K562 (cell line): ENCODE measurements at regions not wholly inside any gene's neighbourhood (a gene's known extent, or its start where the extent isn't known, plus 50 kb on each side); places are given as distances from the start of the nearest gene placed in this dataset.

ENCODE experiments used
- ATAC-seq: fragments of 200-7000 bp; cut with Tn5 transposase; 3 replicates; pipeline ENCODE4 v1.9.1; 2020; ENCODE audit warnings: moderate library complexity
- BruUV-seq: library from RNA; stranded (reverse); fragments of 400-500 nt; replicated peaks from 2 replicates; lab custom pipeline; 2021; lab: Mats Ljungman, UMichigan
- CTCF ChIA-PET: fragments of 300-600 bp; formaldehyde crosslinking; extraction: SDS; loops from one replicate; lab custom pipeline; 2021; ENCODE audit warnings: low intra/inter-chr PET ratio; lab: Yijun Ruan, JAX
- POLR2A ChIA-PET: fragments of 300-600, 350-650 bp; sonication (Branson Sonifier 250); formaldehyde crosslinking; extraction: SDS; loops from one replicate; lab custom pipeline; 2021; ENCODE audit warnings: antibody characterized with exemption, inconsistent platforms; lab: Yijun Ruan, JAX
- DNase-seq, 4 experiments: peaks; one replicate each; pipeline versions ENCODE4 v3.0.0 to v3.0.0-alpha.2; 2011 to 2018; ENCODE audit warnings: low spot score in 3 of 4, mixed read lengths in 3 of 4; ENCODE audit errors: extremely low read depth in 1 of 4
- FAIRE-seq: peaks from 2 replicates; lab custom pipeline; 2011; peaks lifted over from hg19 to GRCh38; lab: Jason Lieb, UNC
- H2AFZ ChIP-seq: 2 replicates; pipeline ENCODE4 v1.6.0; 2011; ENCODE audit warnings: low read depth, low read length, control low read depth, inconsistent platforms
- H3K27ac ChIP-seq: fragments of 200-600 bp; 3 replicates; pipeline ENCODE4 v1.8.0; 2011; ENCODE audit warnings: low read depth, mild to moderate bottlenecking, control low read depth, inconsistent platforms, low read length, moderate library complexity, mixed read lengths; ENCODE audit errors: extremely low read depth
- H3K27me3 ChIP-seq, 2 experiments: fragments of 300-600 bp in 1 of 2; 2 replicates in 1 of 2; 3 replicates in 1 of 2; pipeline versions ENCODE4 v1.6.0 to v1.8.0; 2011; ENCODE audit warnings: inconsistent platforms in 2 of 2, low read length in 2 of 2, mild to moderate bottlenecking in 1 of 2, mixed read lengths in 1 of 2, moderate library complexity in 1 of 2; ENCODE audit not compliant: control insufficient read depth in 2 of 2, insufficient read depth in 2 of 2
- H3K36me3 ChIP-seq: fragments of 300-600 bp; 3 replicates; pipeline ENCODE4 v1.8.0; 2011; ENCODE audit warnings: mild to moderate bottlenecking, low read length, inconsistent platforms; ENCODE audit not compliant: control insufficient read depth, insufficient read depth
- H3K4me1 ChIP-seq, 2 experiments: fragments of 200-600 bp in 1 of 2; replicated peaks in 1 of 2; 2 replicates in 1 of 2; 3 replicates in 1 of 2; pipeline versions ENCODE4 v1.5.1 to v1.8.0; 2011; ENCODE audit warnings: inconsistent platforms in 2 of 2, low read length in 2 of 2, mild to moderate bottlenecking in 1 of 2, mixed read lengths in 1 of 2, moderate library complexity in 1 of 2; ENCODE audit not compliant: control insufficient read depth in 2 of 2, insufficient read depth in 2 of 2
- H3K4me2 ChIP-seq: 2 replicates; pipeline ENCODE4 v1.6.1; 2011; ENCODE audit warnings: low read length, control low read depth, inconsistent platforms, mixed read lengths; ENCODE audit not compliant: insufficient read depth
- H3K4me3 ChIP-seq: fragments of 200-600 bp; sonication (generic), shearing (Covaris generic); 2 replicates; pipeline ENCODE4 v1.5.1; 2016; ENCODE audit warnings: control low read depth, inconsistent platforms
- H3K79me2 ChIP-seq: fragments of 200-600 bp; 3 replicates; pipeline ENCODE4 v1.8.0; 2011; ENCODE audit warnings: low read length, inconsistent platforms; ENCODE audit not compliant: control insufficient read depth, insufficient read depth
- H3K9ac ChIP-seq, 2 experiments: 2 replicates each; pipeline versions ENCODE4 v1.6.0 to v1.6.1; 2011; ENCODE audit warnings: low read depth in 2 of 2, low read length in 2 of 2, control low read depth in 1 of 2, inconsistent platforms in 1 of 2, mild to moderate bottlenecking in 1 of 2, mixed read lengths in 1 of 2; ENCODE audit not compliant: insufficient read depth in 1 of 2
- H3K9me1 ChIP-seq: one replicate; pipeline ENCODE4 v1.6.0; 2011; ENCODE audit warnings: inconsistent platforms, mild to moderate bottlenecking, low read length, moderate library complexity; ENCODE audit not compliant: control insufficient read depth, insufficient read depth
- H3K9me3 ChIP-seq: replicated peaks from 2 replicates; pipeline ENCODE4 v1.5.1; 2011; ENCODE audit warnings: low read depth, low read length, inconsistent platforms; ENCODE audit not compliant: control insufficient read depth, insufficient read depth
- H4K20me1 ChIP-seq: replicated peaks from 2 replicates; pipeline ENCODE4 v1.6.1; 2011; ENCODE audit warnings: low read length, inconsistent platforms, mixed read lengths; ENCODE audit not compliant: control insufficient read depth, insufficient read depth
- ARID3B ChIP-seq: fragments of 250-450 bp; sonication (Bioruptor Pico); IDR thresholded peaks from 2 replicates; pipeline ENCODE4 v1.4.0; 2020; ENCODE audit warnings: borderline replicate concordance
- CEBPZ ChIP-seq: fragments of 150-350 bp; IDR thresholded peaks from 2 replicates; pipeline ENCODE4 v1.6.1; 2014; ENCODE audit warnings: low read depth, mild to moderate bottlenecking, low read length, borderline replicate concordance
- CREBBP ChIP-seq: IDR thresholded peaks from one replicate; pipeline ENCODE4 v1.6.1; 2012; ENCODE audit warnings: low read depth, mild to moderate bottlenecking, control low read depth, inconsistent platforms, low read length
- E2F4 ChIP-seq: sonication (generic); formaldehyde crosslinking; IDR thresholded peaks from 2 replicates; pipeline ENCODE4 v1.8.0; 2022; ENCODE audit warnings: mild to moderate bottlenecking, low read depth, missing genetic modification reagents
- ELF4 ChIP-seq: fragments of 450-650 bp; formaldehyde crosslinking; IDR thresholded peaks from 2 replicates; pipeline ENCODE4 v1.4.0; 2022; ENCODE audit warnings: missing genetic modification characterization
- MXD1 ChIP-seq: fragments of 250-450 bp; sonication (Bioruptor Pico); IDR thresholded peaks from 2 replicates; pipeline ENCODE4 v1.8.0; 2021; ENCODE audit warnings: borderline replicate concordance, mild to moderate bottlenecking, moderate library complexity; ENCODE audit not compliant: poor library complexity, severe bottlenecking
- NEUROD1 ChIP-seq: fragments of 150-350 bp; IDR thresholded peaks from 2 replicates; pipeline ENCODE4 v1.6.1; 2014; ENCODE audit warnings: borderline replicate concordance, low read length, low read depth; ENCODE audit not compliant: partially characterized antibody
- RBM34 ChIP-seq: fragments of 200-400 bp; formaldehyde crosslinking; IDR thresholded peaks from 2 replicates; pipeline ENCODE4 v1.6.1; 2018; ENCODE audit warnings: low read length, borderline replicate concordance; ENCODE audit not compliant: insufficient read depth
- SMARCC2 ChIP-seq: fragments of 450-650 bp; IDR thresholded peaks from 2 replicates; pipeline ENCODE4 v1.6.1; 2017; ENCODE audit warnings: antibody characterized with exemption, moderate library complexity, mild to moderate bottlenecking, low read depth
- TCF3 ChIP-seq: sonication (generic); formaldehyde crosslinking; IDR thresholded peaks from 2 replicates; pipeline ENCODE4 v1.4.0; 2020; ENCODE audit warnings: mild to moderate bottlenecking, missing genetic modification reagents
- ZBTB17 ChIP-seq: fragments of 450-650 bp; formaldehyde crosslinking; IDR thresholded peaks from 2 replicates; pipeline ENCODE4 v1.4.0; 2020; ENCODE audit warnings: mild to moderate bottlenecking
- ZNF133 ChIP-seq: fragments of 250-450 bp; sonication (Bioruptor Pico); IDR thresholded peaks from 2 replicates; pipeline ENCODE4 v1.4.0; 2020; ENCODE audit warnings: mild to moderate bottlenecking
- ZNF143 ChIP-seq: sonication (generic); formaldehyde crosslinking; IDR thresholded peaks from 2 replicates; pipeline ENCODE4 v1.9.0; 2022; ENCODE audit warnings: mild to moderate bottlenecking, missing genetic modification reagents
- ZNF224 ChIP-seq: sonication (generic); formaldehyde crosslinking; IDR thresholded peaks from 2 replicates; pipeline ENCODE4 v1.8.0; 2022; ENCODE audit warnings: mild to moderate bottlenecking, missing genetic modification reagents
- ZNF324 ChIP-seq: fragments of 250-450 bp; sonication (Bioruptor Pico); IDR thresholded peaks from 2 replicates; pipeline ENCODE4 v1.4.0; 2020; ENCODE audit warnings: mild to moderate bottlenecking
- ZNF76 ChIP-seq: fragments of 250-450 bp; sonication (Bioruptor Pico); IDR thresholded peaks from 2 replicates; pipeline ENCODE4 v1.4.0; 2020; ENCODE audit warnings: mild to moderate bottlenecking, moderate library complexity, borderline replicate concordance
- WGBS: fragments of 100-300 bp; shearing (Covaris generic); methylation state at CpG from one replicate; pipeline ENCODE4 v1.1.6; 2016; ENCODE audit warnings: low coverage, mixed read lengths; ENCODE audit not compliant: insufficient coverage; ENCODE audit errors: missing lambda C conversion rate; 5-methylcytosine and 5-hydroxymethylcytosine counted together
- in situ Hi-C: fragments of 300-500 bp; cut with MboI; formaldehyde crosslinking; loops from 4 replicates; pipeline ENCODE4 v1.15.0; 2018; ENCODE audit warnings: inconsistent platforms, mixed read lengths
- intact Hi-C: fragments of 100-400 bp; cut with micrococcal nuclease; formaldehyde crosslinking; loops from 2 replicates; pipeline ENCODE4 v1.14.2; 2022

- Histone ChIP-seq H3K4me2 (no peak overlapping the region), H4K20me1 (no peaks in the 10 kb centered on the region), H3K9ac (no peak overlapping the region)
- FAIRE-seq: no peak
- WGBS: 0% methylated on average over 3 of the region's 3 CpGs
- no peak for DNase-seq
- no peak for ATAC-seq
- TF ChIP-seq CREBBP (no peak), TCF3 (CRISPR knock-in tag) (no peak), ZNF133 (CRISPR knock-in tag) (no peak), ZNF224 (CRISPR knock-in tag) (no peak), ZNF76 (CRISPR knock-in tag) (no peak), SMARCC2 (no peak), ARID3B (CRISPR knock-in tag) (no peak), ZNF143 (CRISPR knock-in tag) (no peak), MXD1 (CRISPR knock-in tag) (no peak), NEUROD1 (no peak), ELF4 (CRISPR knock-in tag) (no peak), ZNF324 (CRISPR knock-in tag) (no peak), RBM34 (no peak), ZBTB17 (no peak), CEBPZ (no peak), E2F4 (CRISPR knock-in tag) (no peak)
- TF ChIP-seq, all 486 proteins: peak for 0
- intact Hi-C loops: no loop called here
- no peak overlapping the region for H3K4me3 ChIP-seq
- no peak overlapping the region for H3K27ac ChIP-seq
- no peak overlapping the region for H2AFZ ChIP-seq
- no peaks in the 10 kb centered on the region for H3K36me3 ChIP-seq
- no peaks in the 10 kb centered on the region; the same call in 1 of the 2 replicates for H3K9me3 ChIP-seq
- CTCF ChIA-PET: no interaction called here
- H3K9me1 ChIP-seq: no peaks in the 10 kb centered on the region
- POLR2A ChIA-PET: no interaction called here
- H3K79me2 ChIP-seq: no peaks in the 10 kb centered on the region
- no peaks in the 10 kb centered on the region for H3K4me1 ChIP-seq
- H3K27me3 ChIP-seq: no peaks in the 10 kb centered on the region
- no TSS peak for BruUV-seq
- in situ Hi-C loops: no loop called here
These were observed 495.9 kb upstream of the NAALADL2 start for GRCh38 chr3:174363256-174363655.
